Psoas muscle (tissue), 7 donors: ENCODE measurements at regions not wholly inside any gene's neighbourhood (a gene's known extent, or its start where the extent isn't known, plus 50 kb on each side); places are given as distances from the start of the nearest gene placed in this dataset.
A peak's percentile ranks its signal among the peaks of the same experiment; 100 is the strongest.

Experiments used
- ATAC-seq, 4 donors: fragments of 200-7000 bp; cut with Tn5 transposase; one replicate each; pipeline ENCODE4 v1.9.1; 2020; ENCODE audit warnings: moderate library complexity in 3 of 4, mild to moderate bottlenecking in 2 of 4
- DNase-seq, 2 donors: peaks; one replicate each; pipeline ENCODE4 v3.0.0-alpha.2; 2020
- H3K27ac ChIP-seq: fragments of 200-600 bp; one replicate; pipeline ENCODE4 v1.8.0; 2022
- H3K27me3 ChIP-seq, 3 donors: fragments of 200-600 bp in 1 of 3; one replicate each; pipeline versions ENCODE4 v1.6.1 to v1.8.0; 2013 to 2022; ENCODE audit warnings: low read length in 2 of 3, mild to moderate bottlenecking in 2 of 3, moderate library complexity in 1 of 3; ENCODE audit not compliant: insufficient read depth in 3 of 3
- H3K36me3 ChIP-seq, 2 donors: fragments of 200-600 bp in 1 of 2; one replicate each; pipeline versions ENCODE4 v1.6.1 to v1.8.0; 2013 to 2022; ENCODE audit warnings: low read depth in 1 of 2, mild to moderate bottlenecking in 1 of 2, moderate library complexity in 1 of 2; ENCODE audit not compliant: insufficient read depth in 1 of 2
- H3K4me1 ChIP-seq: fragments of 200-600 bp; one replicate; pipeline ENCODE4 v1.8.0; 2022
- H3K4me3 ChIP-seq: fragments of 200-600 bp; one replicate; pipeline ENCODE4 v1.8.0; 2022; ENCODE audit warnings: mild to moderate bottlenecking
- H3K9me3 ChIP-seq: fragments of 200-600 bp; one replicate; pipeline ENCODE4 v1.8.0; 2022
- CTCF ChIP-seq: fragments of 200-600 bp; IDR thresholded peaks from one replicate; pipeline ENCODE4 v1.8.0; 2022; ENCODE audit warnings: antibody characterized with exemption
- WGBS, 3 donors: extraction: QIAGEN DNeasy Blood & Tissue Kit; methylation state at CpG; one replicate each; pipeline versions ENCODE4 v1.1.6 to v1.1.7; 2013; 5-methylcytosine and 5-hydroxymethylcytosine counted together
- intact Hi-C, 2 donors: fragments of 100-400 bp; cut with DNase I; formaldehyde crosslinking; loops; one replicate each; pipeline versions ENCODE4 v1.11.0 to v1.14.2; 2022
- donor health status: healthy with polysubstance abuse.
- donor health status: DM: no; HTN: no; CAD: no; lungs with moderate emphysema.
- donor health status: Bipolar disorder and iron deficiency.
- donor health status: healthy.
- donor health status: DM: yes; HTN: yes; CAD: no.
- donor health status: DM: no; HTN: no; CAD: no.
- donor health status: DM: yes; HTN: yes; CAD: no.

GRCh38 chr7:34207810-34208209, 302.5 kb downstream of the BMPER start:
- DNase-seq (no peak), ATAC-seq (peak in 2 of 4 donors; percentile 57 to 64)
- Histone ChIP-seq H3K36me3 (no peaks in the 10 kb centered on the region), H3K27me3 (no peaks in the 10 kb centered on the region), H3K27ac (no peak overlapping the region), H3K4me3 (no peak overlapping the region), H3K9me3 (no peaks in the 10 kb centered on the region), H3K4me1 (no peaks in the 10 kb centered on the region)
- intact Hi-C loops = no loop called here
- WGBS, 3 donors = 77 to 88% (median 85%) methylated on average over 5 of the region's 5 CpGs
- no peak for TF ChIP-seq CTCF

DNA sequence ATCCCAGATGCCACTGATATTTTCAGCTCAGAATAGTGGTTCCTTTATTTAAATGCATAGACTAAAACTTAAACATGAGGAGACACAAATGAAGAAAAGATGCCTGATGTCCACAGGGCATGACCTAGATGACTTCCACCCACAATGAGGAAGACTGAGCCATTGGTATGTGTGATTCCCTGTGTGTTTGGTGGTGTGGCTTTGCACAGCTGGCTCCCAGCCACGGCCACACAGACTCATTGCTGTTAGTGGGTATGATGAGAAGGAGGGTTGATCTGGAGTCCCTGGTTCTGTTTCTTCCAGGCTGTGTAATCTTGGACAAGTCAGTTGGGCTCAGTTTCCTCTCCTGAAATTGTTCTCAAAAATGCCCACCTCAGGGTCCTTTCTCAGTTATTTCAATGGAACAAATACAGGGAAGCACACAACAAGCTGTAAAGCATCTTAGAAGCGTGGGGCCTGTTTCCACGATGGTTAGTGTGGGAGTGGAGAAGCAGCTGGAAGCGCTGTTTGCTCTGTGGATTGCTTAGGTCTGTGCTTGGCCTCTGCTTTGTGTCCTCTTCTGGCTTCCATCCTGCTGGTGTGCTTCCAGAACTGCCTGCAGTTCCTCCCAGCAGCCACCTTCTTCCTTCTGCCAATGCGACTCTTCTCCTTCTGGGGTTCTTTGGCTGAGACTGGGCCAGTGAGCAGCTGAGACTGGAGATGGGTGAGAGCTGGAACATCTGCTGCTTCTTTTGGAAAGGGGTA, 303.7 kb downstream of the BMPER start:
- no peaks in the 10 kb centered on the region for H3K27me3 ChIP-seq
- TF ChIP-seq CTCF = no peak
- H3K36me3 ChIP-seq = no peaks in the 10 kb centered on the region
- peak in 2 of 4 donors; percentile 70 to 73 for ATAC-seq
- no peaks in the 10 kb centered on the region for H3K4me1 ChIP-seq
- WGBS, 3 donors = 39 to 63% (median 45%) methylated on average over 5 of the region's 5 CpGs
- H3K4me3 ChIP-seq = no peak overlapping the region
- peak; percentile 36 to 66 for DNase-seq
- no peaks in the 10 kb centered on the region for H3K9me3 ChIP-seq
- H3K27ac ChIP-seq = no peak overlapping the region
- intact Hi-C loops = no loop called here

- ATAC-seq = no peak
- H3K27ac ChIP-seq = no peak overlapping the region
Observed at GRCh38 chr7:34211018-34211417, 305.7 kb downstream of the BMPER start.

DNA sequence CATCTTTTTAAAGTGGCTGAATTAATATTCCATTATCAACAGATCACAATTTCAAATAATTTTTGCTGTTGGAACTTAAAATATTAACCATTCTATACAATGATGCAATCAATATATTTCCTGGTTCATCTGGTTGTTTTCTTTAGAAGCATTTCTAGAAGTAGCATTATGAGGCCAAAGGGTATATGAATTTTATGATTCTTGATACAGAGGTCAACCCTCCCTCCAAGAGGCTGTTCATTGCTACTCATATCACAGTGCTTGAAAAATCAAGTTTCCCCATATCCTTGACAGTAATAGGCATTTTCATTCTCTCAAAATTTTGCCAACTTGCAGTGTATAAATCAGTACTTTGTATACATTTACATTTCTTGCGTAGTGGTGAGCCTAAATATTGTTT, 312.6 kb downstream of the BMPER start:
- Histone ChIP-seq H3K4me3 (no peak overlapping the region), H3K27me3 (no peaks in the 10 kb centered on the region), H3K9me3 (no peaks in the 10 kb centered on the region), H3K27ac (no peak overlapping the region), H3K36me3 (no peaks in the 10 kb centered on the region), H3K4me1 (no peaks in the 10 kb centered on the region)
- no peak for ATAC-seq
- DNase-seq = no peak
- TF ChIP-seq CTCF = no peak
- WGBS, 3 donors = 91 to 100% (median 94%) methylated on average over 1 of the region's 1 CpG
- intact Hi-C loops = no loop called here

More at GRCh38 chr7:34211018-34211417, 305.7 kb downstream of the BMPER start:
- no peak overlapping the region for H3K4me3 ChIP-seq
- TF ChIP-seq CTCF = no peak
- no peak for DNase-seq
- H3K4me1 ChIP-seq = no peaks in the 10 kb centered on the region
- intact Hi-C loops = no loop called here
- H3K27me3 ChIP-seq = no peaks in the 10 kb centered on the region
- H3K9me3 ChIP-seq = no peaks in the 10 kb centered on the region
- no peaks in the 10 kb centered on the region for H3K36me3 ChIP-seq

- no peak for TF ChIP-seq CTCF
- no peaks in the 10 kb centered on the region for H3K27me3 ChIP-seq
- H3K36me3 ChIP-seq = no peaks in the 10 kb centered on the region
- H3K4me1 ChIP-seq = no peaks in the 10 kb centered on the region
- peak in 1 of 4 donors; percentile 46 for ATAC-seq
- no peak overlapping the region for H3K4me3 ChIP-seq
- no peak overlapping the region for H3K27ac ChIP-seq
- intact Hi-C loops = no loop called here
- WGBS, 3 donors = 31 to 57% (median 39%) methylated on average over 3 of the region's 3 CpGs
- DNase-seq = no peak
- H3K9me3 ChIP-seq = no peaks in the 10 kb centered on the region
Observed at GRCh38 chr7:34219153-34219718, 313.9 kb downstream of the BMPER start.
